ENCODE measurements at regions not wholly inside any gene's neighbourhood (a gene's known extent, or its start where the extent isn't known, plus 50 kb on each side); places are given as distances from the start of the nearest gene placed in this dataset.

DNA sequence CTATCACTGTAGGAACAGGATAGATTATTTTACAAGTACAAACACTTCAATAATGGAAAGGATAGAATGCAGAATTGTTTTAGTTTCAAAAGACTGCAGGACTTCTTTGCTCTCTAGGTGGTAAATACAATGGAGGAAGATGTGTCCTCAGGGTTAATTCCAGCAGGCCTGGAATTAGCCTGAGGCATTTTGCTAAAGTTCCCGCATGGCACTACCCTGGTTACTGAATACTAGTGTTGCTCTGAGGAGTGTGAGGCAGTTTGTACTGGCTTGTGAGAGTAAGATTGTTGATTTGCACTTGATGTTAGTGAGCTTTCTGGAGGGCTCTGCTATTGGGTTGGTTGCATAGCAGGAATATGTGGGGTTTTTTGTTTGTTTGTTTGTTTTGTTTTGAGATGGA, 61.4 kb downstream of the FASLG start:
- no peak for TF ChIP-seq POLR2AphosphoS5 (IDR thresholded peaks at IDR 0.05; ENCODE audit: low read depth, low read length)
- TF ChIP-seq, protein P1, sequence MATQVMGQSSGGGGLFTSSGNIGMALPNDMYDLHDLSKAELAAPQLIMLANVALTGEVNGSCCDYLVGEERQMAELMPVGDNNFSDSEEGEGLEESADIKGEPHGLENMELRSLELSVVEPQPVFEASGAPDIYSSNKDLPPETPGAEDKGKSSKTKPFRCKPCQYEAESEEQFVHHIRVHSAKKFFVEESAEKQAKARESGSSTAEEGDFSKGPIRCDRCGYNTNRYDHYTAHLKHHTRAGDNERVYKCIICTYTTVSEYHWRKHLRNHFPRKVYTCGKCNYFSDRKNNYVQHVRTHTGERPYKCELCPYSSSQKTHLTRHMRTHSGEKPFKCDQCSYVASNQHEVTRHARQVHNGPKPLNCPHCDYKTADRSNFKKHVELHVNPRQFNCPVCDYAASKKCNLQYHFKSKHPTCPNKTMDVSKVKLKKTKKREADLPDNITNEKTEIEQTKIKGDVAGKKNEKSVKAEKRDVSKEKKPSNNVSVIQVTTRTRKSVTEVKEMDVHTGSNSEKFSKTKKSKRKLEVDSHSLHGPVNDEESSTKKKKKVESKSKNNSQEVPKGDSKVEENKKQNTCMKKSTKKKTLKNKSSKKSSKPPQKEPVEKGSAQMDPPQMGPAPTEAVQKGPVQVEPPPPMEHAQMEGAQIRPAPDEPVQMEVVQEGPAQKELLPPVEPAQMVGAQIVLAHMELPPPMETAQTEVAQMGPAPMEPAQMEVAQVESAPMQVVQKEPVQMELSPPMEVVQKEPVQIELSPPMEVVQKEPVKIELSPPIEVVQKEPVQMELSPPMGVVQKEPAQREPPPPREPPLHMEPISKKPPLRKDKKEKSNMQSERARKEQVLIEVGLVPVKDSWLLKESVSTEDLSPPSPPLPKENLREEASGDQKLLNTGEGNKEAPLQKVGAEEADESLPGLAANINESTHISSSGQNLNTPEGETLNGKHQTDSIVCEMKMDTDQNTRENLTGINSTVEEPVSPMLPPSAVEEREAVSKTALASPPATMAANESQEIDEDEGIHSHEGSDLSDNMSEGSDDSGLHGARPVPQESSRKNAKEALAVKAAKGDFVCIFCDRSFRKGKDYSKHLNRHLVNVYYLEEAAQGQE (IDR thresholded peaks at IDR 0.05; ENCODE audit: insufficient read depth in 1 of 2, low read depth in 2 of 2, low read length in 2 of 2): no peak
- TF ChIP-seq TAF1 (IDR thresholded peaks at IDR 0.05; ENCODE audit: borderline replicate concordance, insufficient read depth, low read length): no peak
- TF ChIP-seq SIN3A (IDR thresholded peaks at IDR 0.05; ENCODE audit: borderline replicate concordance, insufficient read depth, low read length): no peak
- TF ChIP-seq FOXP2 (optimal IDR thresholded peaks at IDR 0.05; ENCODE audit: borderline replicate concordance, extremely low read depth, extremely low read length, insufficient read depth): no peak
